Neural cell (in vitro differentiated cells): ENCODE measurements at regions not wholly inside any gene's neighbourhood (a gene's known extent, or its start where the extent isn't known, plus 50 kb on each side); places are given as distances from the start of the nearest gene placed in this dataset.

Experiments
- EZH2 ChIP-seq: fragments of 200-600, 300-800 bp; shearing (Covaris generic), sonication (generic); IDR thresholded peaks from 2 replicates; pipeline ENCODE4 v1.6.1; 2014; ENCODE audit warnings: antibody characterized with exemption, low read length, borderline replicate concordance, mild to moderate bottlenecking; ENCODE audit not compliant: insufficient read depth, poor library complexity, severe bottlenecking
- POLR2AphosphoS5 ChIP-seq: IDR thresholded peaks from 2 replicates; pipeline ENCODE4 v1.6.1; 2012
- RAD21 ChIP-seq: fragments of 450-650 bp; conservative IDR thresholded peaks from 2 replicates; pipeline ENCODE4 v1.6.1; 2014; ENCODE audit warnings: antibody characterized with exemption, mild to moderate bottlenecking, moderate library complexity
- SMC3 ChIP-seq: fragments of 450-650 bp; conservative IDR thresholded peaks from 2 replicates; pipeline ENCODE4 v1.6.1; 2014; ENCODE audit warnings: antibody characterized with exemption, mild to moderate bottlenecking, moderate library complexity; ENCODE audit not compliant: poor library complexity
- TAF1 ChIP-seq: IDR thresholded peaks from 2 replicates; pipeline ENCODE4 v1.6.1; 2012; ENCODE audit warnings: low read depth
- TF ChIP-seq, protein P1 (sequence below): fragments of 450-650 bp; IDR thresholded peaks from 2 replicates; pipeline ENCODE4 v1.5.1; 2014; ENCODE audit warnings: antibody characterized with exemption, mild to moderate bottlenecking, moderate library complexity; ENCODE audit not compliant: poor library complexity, severe bottlenecking
- TF ChIP-seq, protein P2 (sequence below): IDR thresholded peaks from 2 replicates; pipeline ENCODE4 v1.6.1; 2012; ENCODE audit warnings: borderline replicate concordance

DNA sequence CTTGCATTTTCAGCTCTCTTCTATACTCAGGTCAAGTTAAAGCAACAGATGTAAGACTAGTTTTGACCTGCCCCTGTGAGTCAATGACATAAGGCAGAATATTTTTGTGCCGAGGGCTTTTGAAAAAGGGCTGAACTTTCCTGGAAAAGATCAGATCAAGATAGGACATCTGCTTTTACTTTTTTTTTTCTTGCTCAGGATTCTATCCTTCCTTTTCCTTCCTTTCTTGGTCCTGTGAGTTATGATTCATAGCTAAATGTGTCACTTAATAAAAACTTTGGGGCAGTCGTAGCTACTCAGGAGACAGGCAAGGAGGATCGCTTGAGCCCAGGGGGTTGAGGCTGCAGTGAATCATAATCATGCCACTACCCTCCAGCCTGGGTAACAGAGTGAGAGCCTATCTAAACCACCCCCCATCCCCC, 84.3 kb upstream of the BRINP1 start:
- TF ChIP-seq, protein P1, sequence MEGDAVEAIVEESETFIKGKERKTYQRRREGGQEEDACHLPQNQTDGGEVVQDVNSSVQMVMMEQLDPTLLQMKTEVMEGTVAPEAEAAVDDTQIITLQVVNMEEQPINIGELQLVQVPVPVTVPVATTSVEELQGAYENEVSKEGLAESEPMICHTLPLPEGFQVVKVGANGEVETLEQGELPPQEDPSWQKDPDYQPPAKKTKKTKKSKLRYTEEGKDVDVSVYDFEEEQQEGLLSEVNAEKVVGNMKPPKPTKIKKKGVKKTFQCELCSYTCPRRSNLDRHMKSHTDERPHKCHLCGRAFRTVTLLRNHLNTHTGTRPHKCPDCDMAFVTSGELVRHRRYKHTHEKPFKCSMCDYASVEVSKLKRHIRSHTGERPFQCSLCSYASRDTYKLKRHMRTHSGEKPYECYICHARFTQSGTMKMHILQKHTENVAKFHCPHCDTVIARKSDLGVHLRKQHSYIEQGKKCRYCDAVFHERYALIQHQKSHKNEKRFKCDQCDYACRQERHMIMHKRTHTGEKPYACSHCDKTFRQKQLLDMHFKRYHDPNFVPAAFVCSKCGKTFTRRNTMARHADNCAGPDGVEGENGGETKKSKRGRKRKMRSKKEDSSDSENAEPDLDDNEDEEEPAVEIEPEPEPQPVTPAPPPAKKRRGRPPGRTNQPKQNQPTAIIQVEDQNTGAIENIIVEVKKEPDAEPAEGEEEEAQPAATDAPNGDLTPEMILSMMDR, result no peak
- TF ChIP-seq RAD21 (no peak), TAF1 (no peak), EZH2 (no peak), POLR2AphosphoS5 (no peak), SMC3 (no peak)
- TF ChIP-seq, protein P2, sequence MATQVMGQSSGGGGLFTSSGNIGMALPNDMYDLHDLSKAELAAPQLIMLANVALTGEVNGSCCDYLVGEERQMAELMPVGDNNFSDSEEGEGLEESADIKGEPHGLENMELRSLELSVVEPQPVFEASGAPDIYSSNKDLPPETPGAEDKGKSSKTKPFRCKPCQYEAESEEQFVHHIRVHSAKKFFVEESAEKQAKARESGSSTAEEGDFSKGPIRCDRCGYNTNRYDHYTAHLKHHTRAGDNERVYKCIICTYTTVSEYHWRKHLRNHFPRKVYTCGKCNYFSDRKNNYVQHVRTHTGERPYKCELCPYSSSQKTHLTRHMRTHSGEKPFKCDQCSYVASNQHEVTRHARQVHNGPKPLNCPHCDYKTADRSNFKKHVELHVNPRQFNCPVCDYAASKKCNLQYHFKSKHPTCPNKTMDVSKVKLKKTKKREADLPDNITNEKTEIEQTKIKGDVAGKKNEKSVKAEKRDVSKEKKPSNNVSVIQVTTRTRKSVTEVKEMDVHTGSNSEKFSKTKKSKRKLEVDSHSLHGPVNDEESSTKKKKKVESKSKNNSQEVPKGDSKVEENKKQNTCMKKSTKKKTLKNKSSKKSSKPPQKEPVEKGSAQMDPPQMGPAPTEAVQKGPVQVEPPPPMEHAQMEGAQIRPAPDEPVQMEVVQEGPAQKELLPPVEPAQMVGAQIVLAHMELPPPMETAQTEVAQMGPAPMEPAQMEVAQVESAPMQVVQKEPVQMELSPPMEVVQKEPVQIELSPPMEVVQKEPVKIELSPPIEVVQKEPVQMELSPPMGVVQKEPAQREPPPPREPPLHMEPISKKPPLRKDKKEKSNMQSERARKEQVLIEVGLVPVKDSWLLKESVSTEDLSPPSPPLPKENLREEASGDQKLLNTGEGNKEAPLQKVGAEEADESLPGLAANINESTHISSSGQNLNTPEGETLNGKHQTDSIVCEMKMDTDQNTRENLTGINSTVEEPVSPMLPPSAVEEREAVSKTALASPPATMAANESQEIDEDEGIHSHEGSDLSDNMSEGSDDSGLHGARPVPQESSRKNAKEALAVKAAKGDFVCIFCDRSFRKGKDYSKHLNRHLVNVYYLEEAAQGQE, result no peak
